PC-3 (cell line): ENCODE measurements at regions not wholly inside any gene's neighbourhood (a gene's known extent, or its start where the extent isn't known, plus 50 kb on each side); places are given as distances from the start of the nearest gene placed in this dataset.

ENCODE experiments used
- CTCF ChIP-seq: fragments of 300-600 bp; sonication (generic); conservative IDR thresholded peaks from 2 replicates; pipeline ENCODE4 v1.5.1; 2017; ENCODE audit warnings: antibody characterized with exemption, low read depth, mild to moderate bottlenecking, low read length
- EZH2phosphoT487 ChIP-seq: fragments of 300-600 bp; sonication (generic); IDR thresholded peaks from 2 replicates; pipeline ENCODE4 v1.6.1; 2018; ENCODE audit warnings: mild to moderate bottlenecking, antibody characterized with exemption, low read length, borderline replicate concordance

GRCh38 chr21:34215501-34215900, 142.1 kb downstream of the MRPS6 start:
- no peak for TF ChIP-seq CTCF
- TF ChIP-seq EZH2phosphoT487: no peak
